HL-60/S4 (cell line): ENCODE measurements at regions not wholly inside any gene's neighbourhood (a gene's known extent, or its start where the extent isn't known, plus 50 kb on each side); places are given as distances from the start of the nearest gene placed in this dataset.

Source experiments
- in situ Hi-C: fragments of 300-500 bp; cut with MboI; formaldehyde crosslinking; loops from 2 replicates; pipeline ENCODE4 v1.14.3; 2022; ENCODE audit warnings: low sequenced_read_pairs

- in situ Hi-C loops = loop anchor here (25.0 kb wide), 1 partner anchor 504 kb away; the partner anchor contains the start of gene GATA6
These were observed 248.8 kb upstream of the CTAGE1 start for GRCh38 chr18:22666411-22666940.

GRCh38 chr18:22667156-22667555 lies 249.4 kb upstream of the CTAGE1 start:
- in situ Hi-C loops = loop anchor here (25.0 kb wide), 1 partner anchor 505 kb away; the partner anchor contains the start of gene GATA6

- in situ Hi-C loops = loop anchor here (25.0 kb wide), 1 partner anchor 506 kb away; the partner anchor contains the start of gene GATA6
These were observed 250.1 kb upstream of the CTAGE1 start for GRCh38 chr18:22667616-22668422.

GRCh38 chr18:22668496-22668895 lies 250.8 kb upstream of the CTAGE1 start:
- in situ Hi-C loops = loop anchor here (25.0 kb wide), 1 partner anchor 506 kb away; the partner anchor contains the start of gene GATA6

- in situ Hi-C loops = loop anchor here (25.0 kb wide), 1 partner anchor 509 kb away; the partner anchor contains the start of gene GATA6
These were observed 253.2 kb upstream of the CTAGE1 start for GRCh38 chr18:22670914-22671313.

- in situ Hi-C loops = loop anchor here (25.0 kb wide), 1 partner anchor 511 kb away; the partner anchor contains the start of gene GATA6
These were observed 255.6 kb upstream of the CTAGE1 start for GRCh38 chr18:22673182-22673862.

- in situ Hi-C loops = loop anchor here (25.0 kb wide), 1 partner anchor 512 kb away; the partner anchor contains the start of gene GATA6
These were observed 256.6 kb upstream of the CTAGE1 start for GRCh38 chr18:22674272-22674671.

GRCh38 chr18:22675006-22675405 lies 257.3 kb upstream of the CTAGE1 start:
- in situ Hi-C loops = no loop called here

- in situ Hi-C loops = no loop called here
These were observed 256.7 kb upstream of the RBBP8 start for GRCh38 chr18:22676423-22676822.

GRCh38 chr18:22678486-22678885 lies 254.6 kb upstream of the RBBP8 start:
- in situ Hi-C loops = no loop called here

GRCh38 chr18:22680944-22681343 lies 252.2 kb upstream of the RBBP8 start:
- in situ Hi-C loops = no loop called here

- in situ Hi-C loops = no loop called here
These were observed 251.2 kb upstream of the RBBP8 start for GRCh38 chr18:22681908-22682307.

GRCh38 chr18:22682720-22683119 lies 250.4 kb upstream of the RBBP8 start:
- in situ Hi-C loops = no loop called here

- in situ Hi-C loops = no loop called here
These were observed 249.9 kb upstream of the RBBP8 start for GRCh38 chr18:22683196-22683676.

GRCh38 chr18:22683786-22684185 lies 249.3 kb upstream of the RBBP8 start:
- in situ Hi-C loops = no loop called here

- in situ Hi-C loops = no loop called here
These were observed 248.9 kb upstream of the RBBP8 start for GRCh38 chr18:22684268-22684667.

- in situ Hi-C loops = no loop called here
These were observed 247.3 kb upstream of the RBBP8 start for GRCh38 chr18:22685788-22686187.

GRCh38 chr18:22687892-22688680 lies 245.0 kb upstream of the RBBP8 start:
- in situ Hi-C loops = no loop called here

- in situ Hi-C loops = no loop called here
These were observed 244.1 kb upstream of the RBBP8 start for GRCh38 chr18:22688877-22689496.

GRCh38 chr18:22689712-22690111 lies 243.4 kb upstream of the RBBP8 start:
- in situ Hi-C loops = no loop called here
